ENCODE measurements at regions not wholly inside any gene's neighbourhood (a gene's known extent, or its start where the extent isn't known, plus 50 kb on each side); places are given as distances from the start of the nearest gene placed in this dataset.

DNA sequence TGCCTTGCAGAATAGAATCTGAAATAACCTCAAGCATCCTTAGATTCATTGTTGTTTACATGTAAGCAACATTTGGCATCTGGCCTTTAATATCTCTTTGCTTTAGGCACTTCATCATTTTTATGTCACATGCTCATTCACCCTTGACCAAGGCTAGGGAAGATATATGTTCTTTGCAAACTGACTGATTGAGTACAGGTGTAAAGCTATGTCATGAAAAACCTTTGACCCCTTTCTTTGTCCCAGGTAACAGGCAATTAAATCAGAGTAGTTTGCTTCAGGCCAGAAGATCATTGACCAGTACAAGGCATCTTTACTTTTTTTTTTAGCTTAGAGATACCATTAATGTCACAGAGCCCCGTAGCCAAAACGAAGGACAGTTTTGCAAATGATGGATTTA is 520.6 kb downstream of the STK39 start:
- TF ChIP-seq POLR2A (IDR thresholded peaks at IDR 0.05; ENCODE audit: low read depth), result no peak
- TF ChIP-seq, protein P1, sequence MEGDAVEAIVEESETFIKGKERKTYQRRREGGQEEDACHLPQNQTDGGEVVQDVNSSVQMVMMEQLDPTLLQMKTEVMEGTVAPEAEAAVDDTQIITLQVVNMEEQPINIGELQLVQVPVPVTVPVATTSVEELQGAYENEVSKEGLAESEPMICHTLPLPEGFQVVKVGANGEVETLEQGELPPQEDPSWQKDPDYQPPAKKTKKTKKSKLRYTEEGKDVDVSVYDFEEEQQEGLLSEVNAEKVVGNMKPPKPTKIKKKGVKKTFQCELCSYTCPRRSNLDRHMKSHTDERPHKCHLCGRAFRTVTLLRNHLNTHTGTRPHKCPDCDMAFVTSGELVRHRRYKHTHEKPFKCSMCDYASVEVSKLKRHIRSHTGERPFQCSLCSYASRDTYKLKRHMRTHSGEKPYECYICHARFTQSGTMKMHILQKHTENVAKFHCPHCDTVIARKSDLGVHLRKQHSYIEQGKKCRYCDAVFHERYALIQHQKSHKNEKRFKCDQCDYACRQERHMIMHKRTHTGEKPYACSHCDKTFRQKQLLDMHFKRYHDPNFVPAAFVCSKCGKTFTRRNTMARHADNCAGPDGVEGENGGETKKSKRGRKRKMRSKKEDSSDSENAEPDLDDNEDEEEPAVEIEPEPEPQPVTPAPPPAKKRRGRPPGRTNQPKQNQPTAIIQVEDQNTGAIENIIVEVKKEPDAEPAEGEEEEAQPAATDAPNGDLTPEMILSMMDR (IDR thresholded peaks at IDR 0.05), result no peak

Data from esophagus muscularis mucosa (tissue), 3 donors.